ENCODE measurements at regions not wholly inside any gene's neighbourhood (a gene's known extent, or its start where the extent isn't known, plus 50 kb on each side); places are given as distances from the start of the nearest gene placed in this dataset.

DNA sequence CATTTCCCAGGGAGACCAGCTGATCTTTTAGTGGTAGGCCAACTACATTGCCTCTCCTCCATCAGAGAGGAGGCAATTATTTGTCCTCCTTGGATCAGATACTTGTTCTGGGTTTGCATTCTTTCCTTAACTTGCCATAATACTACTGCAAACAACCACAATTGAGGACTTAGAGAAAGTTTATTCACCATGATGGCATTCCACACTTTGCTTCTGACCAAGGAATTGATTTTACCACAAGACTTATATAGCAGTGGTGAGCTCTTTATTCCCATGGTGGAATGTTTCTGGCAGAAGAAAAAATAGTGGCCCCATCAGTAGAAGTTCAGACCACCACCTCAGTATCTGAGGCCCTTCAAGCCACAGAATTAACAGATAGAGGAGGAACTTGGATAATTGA is 123.9 kb upstream of the PPP3CA start:
- no peak for TF ChIP-seq EZH2phosphoT487 (IDR thresholded peaks at IDR 0.05; ENCODE audit: low read depth)
- TF ChIP-seq, protein P1, sequence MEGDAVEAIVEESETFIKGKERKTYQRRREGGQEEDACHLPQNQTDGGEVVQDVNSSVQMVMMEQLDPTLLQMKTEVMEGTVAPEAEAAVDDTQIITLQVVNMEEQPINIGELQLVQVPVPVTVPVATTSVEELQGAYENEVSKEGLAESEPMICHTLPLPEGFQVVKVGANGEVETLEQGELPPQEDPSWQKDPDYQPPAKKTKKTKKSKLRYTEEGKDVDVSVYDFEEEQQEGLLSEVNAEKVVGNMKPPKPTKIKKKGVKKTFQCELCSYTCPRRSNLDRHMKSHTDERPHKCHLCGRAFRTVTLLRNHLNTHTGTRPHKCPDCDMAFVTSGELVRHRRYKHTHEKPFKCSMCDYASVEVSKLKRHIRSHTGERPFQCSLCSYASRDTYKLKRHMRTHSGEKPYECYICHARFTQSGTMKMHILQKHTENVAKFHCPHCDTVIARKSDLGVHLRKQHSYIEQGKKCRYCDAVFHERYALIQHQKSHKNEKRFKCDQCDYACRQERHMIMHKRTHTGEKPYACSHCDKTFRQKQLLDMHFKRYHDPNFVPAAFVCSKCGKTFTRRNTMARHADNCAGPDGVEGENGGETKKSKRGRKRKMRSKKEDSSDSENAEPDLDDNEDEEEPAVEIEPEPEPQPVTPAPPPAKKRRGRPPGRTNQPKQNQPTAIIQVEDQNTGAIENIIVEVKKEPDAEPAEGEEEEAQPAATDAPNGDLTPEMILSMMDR (IDR thresholded peaks at IDR 0.05; ENCODE audit: low read depth, low read length), result no peak

All from OCI-LY3 (cell line).